Duodenal mucosa (tissue), 2 donors: ENCODE measurements at regions not wholly inside any gene's neighbourhood (a gene's known extent, or its start where the extent isn't known, plus 50 kb on each side); places are given as distances from the start of the nearest gene placed in this dataset.

Source experiments
- H3K27ac ChIP-seq: one replicate; pipeline ENCODE4 v1.7.0; 2013; ENCODE audit warnings: low read depth, low read length
- H3K27me3 ChIP-seq, 2 donors: one replicate each; pipeline ENCODE4 v1.7.0; 2013; ENCODE audit warnings: low read length in 2 of 2, control low read depth in 1 of 2; ENCODE audit not compliant: insufficient read depth in 2 of 2, control insufficient read depth in 1 of 2
- H3K36me3 ChIP-seq, 2 donors: one replicate each; pipeline ENCODE4 v1.7.0; 2013; ENCODE audit warnings: low read length in 2 of 2, control low read depth in 1 of 2; ENCODE audit not compliant: insufficient read depth in 2 of 2, control insufficient read depth in 1 of 2
- H3K4me1 ChIP-seq, 2 donors: one replicate each; pipeline ENCODE4 v1.7.0; 2013; ENCODE audit warnings: low read length in 2 of 2, control low read depth in 1 of 2; ENCODE audit not compliant: insufficient read depth in 2 of 2, control insufficient read depth in 1 of 2
- H3K4me3 ChIP-seq, 2 donors: one replicate each; pipeline ENCODE4 v1.7.0; 2013; ENCODE audit warnings: low read length in 2 of 2, low read depth in 1 of 2
- H3K9ac ChIP-seq, 2 donors: one replicate each; pipeline ENCODE4 v1.7.0; 2013; ENCODE audit warnings: low read length in 2 of 2, low read depth in 1 of 2
- H3K9me3 ChIP-seq, 2 donors: one replicate each; pipeline ENCODE4 v1.7.0; 2013; ENCODE audit warnings: low read length in 2 of 2, control low read depth in 1 of 2; ENCODE audit not compliant: control insufficient read depth in 1 of 2

DNA sequence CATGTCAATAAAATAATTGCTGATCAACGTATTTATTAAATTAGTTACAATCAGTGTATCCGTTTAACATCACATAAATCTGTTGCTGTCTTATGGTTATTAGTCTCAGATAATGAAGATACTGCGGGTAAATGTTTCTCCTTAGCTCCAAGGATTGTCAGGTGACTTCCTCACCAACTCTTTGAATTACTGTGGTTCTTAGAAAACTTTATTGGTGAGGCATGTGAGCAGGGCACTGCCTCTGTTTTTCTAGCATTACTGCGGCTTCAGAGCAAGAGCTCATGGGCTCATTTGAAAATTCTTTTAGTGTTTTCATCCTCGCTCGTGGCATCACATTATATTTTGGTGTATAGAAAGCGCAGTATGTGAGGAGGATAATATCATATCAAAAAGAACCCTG lies 555.9 kb downstream of the LMO4 start:
- no peak overlapping the region for H3K9ac ChIP-seq
- H3K4me1 ChIP-seq = peaks cover 5 to 19% of the 10 kb centered on the region in 2 donors
- H3K36me3 ChIP-seq = no peaks in the 10 kb centered on the region
- H3K9me3 ChIP-seq = no peaks in the 10 kb centered on the region
- H3K27ac ChIP-seq = no peak overlapping the region
- no peak overlapping the region for H3K4me3 ChIP-seq
- H3K27me3 ChIP-seq = no peaks in the 10 kb centered on the region

DNA sequence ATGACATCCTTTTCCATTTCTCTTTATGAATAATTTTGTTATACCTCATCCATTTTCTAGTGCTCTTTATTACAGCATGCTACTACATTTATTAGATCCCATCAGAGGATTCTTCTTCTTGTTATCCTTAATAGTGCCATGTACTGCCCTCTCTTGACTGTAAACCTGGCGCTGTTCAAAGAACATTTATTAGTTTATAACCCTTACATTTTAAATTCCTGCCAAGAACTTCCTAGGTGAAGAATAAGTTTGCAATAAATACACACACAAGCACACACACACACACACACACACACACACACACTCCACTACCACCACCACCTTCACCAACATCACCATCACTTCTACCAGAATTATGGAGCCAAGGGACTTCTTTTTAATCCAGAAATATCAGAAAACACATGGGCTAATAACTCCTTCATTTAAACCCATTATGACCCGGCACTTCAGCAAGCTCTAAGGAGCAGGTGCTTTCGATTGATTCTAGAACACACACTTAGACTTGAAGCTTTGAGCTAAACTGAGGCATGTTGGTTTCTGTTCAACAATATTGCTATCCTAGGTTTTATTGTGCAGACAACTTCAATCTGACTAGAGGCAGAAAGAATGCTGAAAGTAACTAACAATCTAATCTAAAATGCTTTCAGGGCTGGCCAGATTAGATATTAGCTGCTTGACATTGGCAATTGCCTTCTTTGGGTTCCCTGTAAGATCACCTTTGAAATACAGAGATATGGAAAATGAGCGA lies 556.8 kb downstream of the LMO4 start:
- H3K4me3 ChIP-seq = no peak overlapping the region
- no peak overlapping the region for H3K27ac ChIP-seq
- H3K27me3 ChIP-seq = no peaks in the 10 kb centered on the region
- H3K36me3 ChIP-seq = no peaks in the 10 kb centered on the region
- no peak overlapping the region for H3K9ac ChIP-seq
- H3K4me1 ChIP-seq = peaks cover 5 to 19% of the 10 kb centered on the region in 2 donors
- no peaks in the 10 kb centered on the region for H3K9me3 ChIP-seq

DNA sequence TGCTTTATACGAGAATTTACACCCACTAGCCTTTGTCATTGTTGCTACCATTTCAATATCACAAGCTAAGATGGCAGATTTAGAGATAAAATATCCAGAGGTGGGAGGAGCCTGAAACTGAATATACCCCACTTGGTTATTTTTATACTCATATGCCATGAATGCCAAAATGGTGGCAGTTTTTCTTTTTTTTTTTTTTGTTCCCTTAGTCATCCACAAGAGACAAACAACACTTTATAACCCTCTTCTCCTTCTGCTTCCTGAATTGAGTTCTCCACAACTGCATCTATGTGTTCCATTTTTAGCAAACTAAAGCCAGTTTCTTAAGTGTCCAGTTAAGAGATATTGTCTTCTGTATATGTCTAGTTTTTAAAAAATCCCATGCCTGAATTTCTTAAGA lies 558.4 kb downstream of the LMO4 start:
- peaks cover 5 to 19% of the 10 kb centered on the region in 2 donors for H3K4me1 ChIP-seq
- no peak overlapping the region for H3K27ac ChIP-seq
- no peak overlapping the region for H3K9ac ChIP-seq
- no peaks in the 10 kb centered on the region for H3K36me3 ChIP-seq
- H3K9me3 ChIP-seq = no peaks in the 10 kb centered on the region
- no peaks in the 10 kb centered on the region for H3K27me3 ChIP-seq
- no peak overlapping the region for H3K4me3 ChIP-seq

DNA sequence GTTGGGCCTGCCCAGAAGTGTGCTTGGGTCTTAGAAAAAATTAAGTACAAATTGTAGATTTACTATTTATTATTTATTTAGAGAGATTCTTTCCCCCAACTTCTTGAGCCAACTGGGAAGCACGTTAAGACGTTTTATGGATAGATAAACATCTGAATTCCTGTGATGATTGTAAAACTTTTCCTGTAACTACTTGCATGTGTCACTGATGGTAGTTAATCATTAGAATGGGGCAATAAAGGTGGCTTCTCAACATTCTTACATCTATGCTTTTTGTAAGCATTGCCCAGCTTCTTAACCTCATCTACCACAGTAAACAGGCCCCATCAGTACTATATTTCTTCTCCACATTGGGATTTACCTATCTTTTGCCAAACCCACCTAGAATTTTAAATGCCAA lies 559.8 kb downstream of the LMO4 start:
- H3K9ac ChIP-seq = no peak overlapping the region
- H3K4me3 ChIP-seq = no peak overlapping the region
- peaks cover 5 to 19% of the 10 kb centered on the region in 2 donors for H3K4me1 ChIP-seq
- H3K27ac ChIP-seq = no peak overlapping the region
- no peaks in the 10 kb centered on the region for H3K27me3 ChIP-seq
- H3K36me3 ChIP-seq = no peaks in the 10 kb centered on the region
- no peaks in the 10 kb centered on the region for H3K9me3 ChIP-seq

DNA sequence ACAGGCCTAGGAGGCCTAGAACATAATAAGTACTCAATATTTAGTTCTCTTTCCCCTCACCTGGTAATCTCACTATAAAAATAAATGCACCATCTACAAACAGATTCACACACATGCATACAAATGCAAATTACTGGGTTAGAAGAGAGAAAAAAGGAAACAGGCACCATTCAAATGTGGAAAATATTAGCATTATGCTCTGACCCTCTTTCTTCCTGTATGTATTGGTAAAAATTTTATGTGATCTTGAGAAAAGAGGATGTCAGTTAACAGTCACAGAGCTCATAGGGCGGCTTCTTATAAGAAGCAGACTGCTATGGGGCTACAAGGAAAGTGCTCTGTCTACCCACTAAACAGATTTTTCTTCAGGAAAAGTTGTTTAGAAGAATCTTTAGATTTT lies 565.4 kb downstream of the LMO4 start:
- no peaks in the 10 kb centered on the region for H3K36me3 ChIP-seq
- no peaks in the 10 kb centered on the region for H3K4me1 ChIP-seq
- H3K27ac ChIP-seq = no peak overlapping the region
- H3K4me3 ChIP-seq = no peak overlapping the region
- H3K27me3 ChIP-seq = no peaks in the 10 kb centered on the region
- H3K9ac ChIP-seq = no peak overlapping the region
- H3K9me3 ChIP-seq = no peaks in the 10 kb centered on the region

DNA sequence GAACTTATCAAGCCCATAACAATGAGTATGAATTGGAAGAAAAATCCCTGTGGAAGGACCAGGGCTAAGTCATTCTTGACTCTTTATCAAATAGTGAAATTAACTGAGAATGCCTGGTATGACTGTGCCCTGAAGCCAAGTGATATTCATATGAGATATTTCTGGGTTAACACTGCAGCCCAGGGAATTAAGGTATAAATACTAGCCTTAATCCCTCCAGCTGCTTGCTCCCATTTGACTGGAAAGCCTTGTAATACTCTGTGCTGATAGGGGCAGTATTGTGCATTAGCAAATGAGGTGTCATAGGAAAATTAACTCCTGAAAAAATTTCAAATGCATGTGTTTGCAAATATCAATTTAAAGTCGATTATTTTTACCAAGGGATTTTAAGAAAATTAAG lies 568.8 kb downstream of the LMO4 start:
- no peaks in the 10 kb centered on the region for H3K27me3 ChIP-seq
- H3K9me3 ChIP-seq = no peaks in the 10 kb centered on the region
- H3K36me3 ChIP-seq = no peaks in the 10 kb centered on the region
- no peak overlapping the region for H3K9ac ChIP-seq
- peaks cover 0 to 6% of the 10 kb centered on the region in 2 donors for H3K4me1 ChIP-seq
- no peak overlapping the region for H3K4me3 ChIP-seq
- H3K27ac ChIP-seq = no peak overlapping the region

DNA sequence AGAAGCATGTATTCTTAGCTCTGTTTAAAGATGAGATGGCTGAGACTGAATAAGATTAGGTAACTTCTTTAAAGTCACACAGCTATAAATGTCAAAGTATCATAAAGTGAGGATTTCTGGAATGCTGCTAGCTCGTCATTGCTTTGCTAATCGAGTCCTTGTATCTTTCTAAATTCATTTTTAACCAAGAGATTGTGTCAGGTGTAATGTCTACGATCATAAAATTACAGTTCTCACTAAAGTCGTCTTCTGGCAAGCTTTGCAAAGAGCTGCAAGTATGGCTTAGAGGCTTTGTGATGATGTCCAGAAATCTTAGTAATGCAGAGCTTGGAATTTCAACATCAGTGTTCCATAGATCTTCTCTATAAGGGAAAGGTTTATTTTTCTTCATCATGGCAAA lies 569.8 kb downstream of the LMO4 start:
- Histone ChIP-seq H3K27ac (no peak overlapping the region), H3K27me3 (no peaks in the 10 kb centered on the region), H3K4me1 (peaks cover 0 to 6% of the 10 kb centered on the region in 2 donors), H3K36me3 (no peaks in the 10 kb centered on the region), H3K9me3 (no peaks in the 10 kb centered on the region), H3K9ac (no peak overlapping the region), H3K4me3 (no peak overlapping the region)

DNA sequence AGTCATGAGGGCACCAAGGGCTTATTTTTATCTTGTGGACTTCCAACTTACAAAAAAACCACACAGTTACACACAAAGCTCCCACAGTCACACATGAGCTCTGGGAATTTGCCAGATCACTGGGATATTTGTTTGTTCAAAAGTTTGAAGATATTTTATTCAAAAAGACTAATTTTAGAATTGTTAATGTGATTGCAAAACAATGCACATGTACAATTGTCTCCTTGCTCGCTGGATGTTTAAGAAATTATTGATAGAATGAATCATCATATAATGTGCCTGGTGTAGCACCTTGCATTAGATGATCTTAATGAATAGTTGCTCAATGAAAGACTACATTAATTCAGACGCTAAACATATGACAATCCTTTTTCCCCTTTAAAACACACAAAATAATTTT lies 570.3 kb downstream of the LMO4 start:
- Histone ChIP-seq H3K4me1 (peaks cover 0 to 6% of the 10 kb centered on the region in 2 donors), H3K9ac (no peak overlapping the region), H3K9me3 (no peaks in the 10 kb centered on the region), H3K4me3 (no peak overlapping the region), H3K36me3 (no peaks in the 10 kb centered on the region), H3K27me3 (no peaks in the 10 kb centered on the region), H3K27ac (no peak overlapping the region)

DNA sequence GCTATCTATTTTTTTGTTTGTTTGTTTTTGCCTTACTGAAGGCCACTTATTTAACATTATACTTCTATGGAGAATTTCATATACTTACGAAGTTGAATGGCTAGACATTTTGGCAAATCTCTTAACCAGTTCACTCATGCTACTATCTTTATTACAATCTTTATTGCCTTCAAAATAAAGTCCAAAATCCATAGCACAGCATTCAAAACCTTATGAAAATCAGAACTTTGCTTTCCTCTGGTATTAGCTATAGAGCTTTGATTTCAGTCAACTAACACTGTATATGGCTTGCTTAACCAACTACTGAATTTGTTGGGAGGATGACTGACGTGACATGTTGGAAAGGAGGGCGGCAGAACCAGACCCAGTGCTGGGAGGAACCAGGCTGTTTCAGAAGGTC lies 571.1 kb downstream of the LMO4 start:
- H3K4me1 ChIP-seq = peaks cover 0 to 6% of the 10 kb centered on the region in 2 donors
- no peak overlapping the region for H3K4me3 ChIP-seq
- no peaks in the 10 kb centered on the region for H3K27me3 ChIP-seq
- H3K27ac ChIP-seq = no peak overlapping the region
- no peak overlapping the region for H3K9ac ChIP-seq
- H3K36me3 ChIP-seq = no peaks in the 10 kb centered on the region
- no peaks in the 10 kb centered on the region for H3K9me3 ChIP-seq

DNA sequence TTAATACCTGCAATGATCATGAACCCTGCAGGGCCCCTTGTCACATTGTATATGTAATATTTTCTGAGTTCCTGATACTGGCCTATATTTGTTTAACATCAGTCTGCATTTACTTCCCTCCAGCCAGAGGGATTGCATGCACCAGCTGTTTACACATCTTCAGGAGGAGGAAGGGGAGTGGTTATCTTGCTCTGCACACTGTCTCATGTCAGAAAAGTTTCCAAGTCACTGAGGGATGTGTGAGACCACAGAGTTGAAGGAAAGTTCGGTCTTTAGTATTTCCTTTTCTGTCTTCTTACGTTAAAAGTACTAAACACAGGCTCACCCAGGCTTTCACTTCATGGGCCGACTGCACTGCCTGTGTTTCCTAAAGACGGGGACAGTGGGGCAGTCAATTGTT lies 574.1 kb downstream of the LMO4 start:
- Histone ChIP-seq H3K9me3 (no peaks in the 10 kb centered on the region), H3K4me3 (no peak overlapping the region), H3K27me3 (no peaks in the 10 kb centered on the region), H3K36me3 (no peaks in the 10 kb centered on the region), H3K27ac (no peak overlapping the region), H3K9ac (no peak overlapping the region), H3K4me1 (peaks cover 0 to 6% of the 10 kb centered on the region in 2 donors)
